IPS-15b (cell line): ENCODE measurements at regions not wholly inside any gene's neighbourhood (a gene's known extent, or its start where the extent isn't known, plus 50 kb on each side); places are given as distances from the start of the nearest gene placed in this dataset.
"Not testable (repeated sequence)": the region's sequence is repeated elsewhere in the genome, so short reads cannot be mapped to it uniquely, and the experiment has no call there.

Experiments
- H3K27me3 ChIP-seq: one replicate; pipeline ENCODE4 v1.6.1; 2013; ENCODE audit warnings: low read length; ENCODE audit not compliant: control insufficient read depth, insufficient read depth
- H3K36me3 ChIP-seq: one replicate; pipeline ENCODE4 v1.6.1; 2013; ENCODE audit warnings: low read length; ENCODE audit not compliant: control insufficient read depth, insufficient read depth
- H3K4me1 ChIP-seq: one replicate; pipeline ENCODE4 v1.6.1; 2013; ENCODE audit warnings: mild to moderate bottlenecking, low read length; ENCODE audit not compliant: control insufficient read depth, insufficient read depth
- H3K4me3 ChIP-seq: one replicate; pipeline ENCODE4 v1.5.1; 2013; ENCODE audit warnings: low read depth, low read length
- H3K9ac ChIP-seq: one replicate; pipeline ENCODE4 v1.6.1; 2013; ENCODE audit warnings: low read depth, mild to moderate bottlenecking, low read length
- H3K9me3 ChIP-seq: one replicate; pipeline ENCODE4 v1.6.1; 2013; ENCODE audit warnings: mild to moderate bottlenecking, low read length; ENCODE audit not compliant: control insufficient read depth, insufficient read depth

DNA sequence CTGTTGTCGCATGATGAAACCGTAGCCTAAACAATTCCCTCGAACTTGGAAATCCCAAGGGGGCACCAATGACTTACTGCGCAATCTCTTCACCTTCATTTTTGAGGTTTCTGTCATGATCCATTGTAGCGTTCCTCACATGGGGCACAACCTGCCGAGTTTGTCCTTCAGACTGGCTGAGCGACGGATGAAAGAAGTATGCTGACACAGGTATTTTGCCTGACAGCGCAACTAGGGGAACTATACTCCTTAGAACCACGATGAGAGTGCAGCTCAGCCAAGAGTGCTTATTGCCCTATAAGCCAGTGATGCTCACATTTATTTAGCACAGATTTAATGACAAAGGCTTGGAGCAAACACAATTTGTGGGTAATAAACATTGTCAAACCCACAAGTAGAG lies 106.3 kb upstream of the ZNF267 start:
- H3K36me3 ChIP-seq, result no peaks in the 10 kb centered on the region
- no peak overlapping the region for H3K9ac ChIP-seq
- peaks cover 20% of the 10 kb centered on the region for H3K9me3 ChIP-seq
- H3K27me3 ChIP-seq, result no peaks in the 10 kb centered on the region
- no peak overlapping the region for H3K4me3 ChIP-seq
- no peaks in the 10 kb centered on the region for H3K4me1 ChIP-seq

DNA sequence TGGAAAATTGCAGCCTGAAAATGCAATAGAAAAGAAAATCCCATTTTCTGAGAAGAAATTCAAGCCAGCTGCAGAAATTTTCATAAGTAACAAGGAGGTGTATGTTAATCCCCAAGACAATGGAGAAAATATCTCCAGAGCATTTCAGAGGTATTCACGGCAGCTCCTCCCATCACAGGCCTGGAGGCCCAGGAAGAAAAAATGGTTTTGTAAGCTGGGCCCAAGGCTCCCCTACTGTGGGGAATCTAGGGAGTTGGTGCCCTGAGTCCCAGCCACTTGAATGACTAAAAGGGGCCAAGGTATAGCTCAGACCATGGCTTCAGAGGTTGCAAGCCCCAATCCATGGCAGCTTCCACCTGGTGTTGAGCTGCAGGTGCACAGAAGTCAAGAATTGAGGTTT lies 93.3 kb upstream of the ZNF267 start:
- Histone ChIP-seq H3K4me1 (no peaks in the 10 kb centered on the region), H3K9ac (no peak overlapping the region), H3K36me3 (peaks cover 2% of the 10 kb centered on the region), H3K9me3 (peaks cover 5% of the 10 kb centered on the region), H3K27me3 (no peaks in the 10 kb centered on the region), H3K4me3 (no peak overlapping the region)

DNA sequence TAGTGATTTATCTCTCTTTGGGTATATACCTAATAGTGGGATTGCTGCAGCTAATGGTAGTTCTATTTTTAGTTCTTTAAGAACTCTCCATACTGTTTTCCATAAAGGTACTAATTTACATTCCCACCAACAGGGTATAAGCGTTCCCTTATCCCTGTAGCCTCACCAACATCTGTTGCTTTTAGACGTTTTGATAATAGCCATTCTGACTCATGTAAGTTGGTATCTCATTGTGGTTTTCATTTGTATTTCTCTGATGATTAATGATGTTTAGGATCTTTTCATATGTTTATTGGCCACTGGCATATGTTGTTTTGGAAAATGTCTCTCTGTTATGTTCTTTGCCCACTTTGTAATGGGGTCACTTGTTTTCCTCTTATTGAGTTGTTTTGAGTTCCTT lies 88.5 kb upstream of the ZNF267 start:
- no peak overlapping the region for H3K9ac ChIP-seq
- H3K27me3 ChIP-seq, result no peaks in the 10 kb centered on the region
- H3K4me3 ChIP-seq, result no peak overlapping the region
- H3K4me1 ChIP-seq, result no peaks in the 10 kb centered on the region
- H3K36me3 ChIP-seq, result peaks cover 2% of the 10 kb centered on the region
- peaks cover 9% of the 10 kb centered on the region for H3K9me3 ChIP-seq

DNA sequence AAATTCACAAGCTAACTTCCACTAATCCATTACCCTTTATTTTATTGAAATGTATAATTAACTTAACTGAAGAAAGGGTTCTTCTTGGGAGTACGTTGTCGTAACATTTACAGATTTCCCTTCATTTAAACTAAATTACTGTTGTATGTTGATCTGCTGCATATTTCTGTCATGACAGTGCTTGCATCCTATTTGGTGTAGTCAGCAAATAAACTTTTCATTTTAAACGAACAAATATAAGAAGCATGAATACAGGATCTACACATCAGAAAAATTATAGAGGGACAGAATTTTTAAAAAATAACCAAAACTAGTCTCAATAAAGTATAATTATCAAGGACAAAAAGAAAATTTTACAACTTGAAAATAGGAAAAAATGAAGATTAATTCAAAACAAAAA lies 66.5 kb upstream of the ZNF267 start:
- no peaks in the 10 kb centered on the region for H3K36me3 ChIP-seq
- no peak overlapping the region for H3K9ac ChIP-seq
- no peaks in the 10 kb centered on the region for H3K27me3 ChIP-seq
- no peaks in the 10 kb centered on the region for H3K9me3 ChIP-seq
- no peak overlapping the region for H3K4me3 ChIP-seq
- H3K4me1 ChIP-seq, result no peaks in the 10 kb centered on the region

DNA sequence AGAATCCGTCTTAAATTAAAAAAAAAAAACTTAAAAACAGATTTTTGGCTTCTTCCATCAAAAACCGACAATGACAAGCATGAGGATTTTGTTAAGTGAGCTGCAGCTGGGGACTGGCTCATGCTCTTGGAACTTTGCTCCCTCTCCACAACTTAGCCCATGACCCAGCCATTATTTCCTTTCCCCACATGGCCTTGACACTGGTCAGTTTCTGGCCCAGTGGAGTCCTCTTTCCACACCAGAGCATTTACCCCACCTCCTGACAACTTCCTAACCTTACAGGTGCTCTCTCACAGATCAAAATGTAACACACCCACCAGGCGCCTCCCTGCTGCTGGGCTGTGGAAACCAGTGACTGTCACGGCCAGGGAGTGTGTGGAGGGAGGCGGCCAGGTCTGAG lies 62.7 kb upstream of the ZNF267 start:
- no peak overlapping the region for H3K4me3 ChIP-seq
- H3K27me3 ChIP-seq, result no peaks in the 10 kb centered on the region
- H3K4me1 ChIP-seq, result no peaks in the 10 kb centered on the region
- H3K36me3 ChIP-seq, result no peaks in the 10 kb centered on the region
- H3K9ac ChIP-seq, result no peak overlapping the region
- no peaks in the 10 kb centered on the region for H3K9me3 ChIP-seq

DNA sequence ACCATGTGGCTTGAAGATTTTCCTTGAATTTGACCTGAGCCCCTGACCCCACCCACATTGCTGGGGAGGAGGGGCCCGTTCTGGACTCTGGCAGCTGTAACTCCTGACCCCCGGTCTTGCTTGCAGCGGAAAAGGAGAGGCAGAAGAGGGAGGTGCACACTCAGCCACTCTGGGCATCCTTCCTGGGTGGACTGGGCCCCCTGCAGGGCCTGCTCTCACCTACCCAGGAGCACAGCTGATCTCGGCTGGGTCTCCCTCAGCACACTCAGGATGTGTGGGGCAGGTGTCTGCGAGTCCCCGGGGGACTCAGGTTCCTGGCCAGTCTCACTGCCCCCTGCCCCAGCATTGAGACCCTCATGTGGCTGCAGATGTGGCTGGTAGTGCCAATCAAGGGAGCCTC lies 57.5 kb upstream of the ZNF267 start:
- not testable (repeated sequence) for H3K36me3 ChIP-seq, H3K9me3 ChIP-seq, H3K4me3 ChIP-seq, H3K9ac ChIP-seq, H3K4me1 ChIP-seq, H3K27me3 ChIP-seq

DNA sequence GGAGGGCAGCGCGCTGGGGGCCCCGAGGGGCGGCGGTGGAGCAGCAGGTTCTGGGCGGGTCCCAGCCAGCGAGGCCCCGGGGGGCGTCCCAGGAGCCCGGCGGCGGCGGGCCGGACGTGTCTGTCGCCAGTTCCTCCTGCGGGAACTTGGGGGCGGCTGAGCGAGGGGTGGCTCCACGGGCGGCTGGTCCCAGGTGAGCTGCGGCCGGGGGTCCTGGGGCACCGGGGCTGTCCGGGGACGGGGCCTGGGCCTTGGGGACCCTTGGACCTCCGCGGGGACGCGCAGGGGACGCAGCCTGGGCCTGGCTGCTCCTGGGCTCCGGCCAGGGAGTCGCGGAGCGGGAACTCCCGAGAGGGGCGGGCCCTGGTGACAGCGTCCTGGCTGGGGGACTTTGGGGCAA lies 54.2 kb upstream of the ZNF267 start:
- H3K4me1 ChIP-seq, result no peaks in the 10 kb centered on the region
- no peak overlapping the region for H3K4me3 ChIP-seq
- H3K9me3 ChIP-seq, result peaks cover 11% of the 10 kb centered on the region
- H3K36me3 ChIP-seq, result no peaks in the 10 kb centered on the region
- H3K9ac ChIP-seq, result no peak overlapping the region
- H3K27me3 ChIP-seq, result no peaks in the 10 kb centered on the region

DNA sequence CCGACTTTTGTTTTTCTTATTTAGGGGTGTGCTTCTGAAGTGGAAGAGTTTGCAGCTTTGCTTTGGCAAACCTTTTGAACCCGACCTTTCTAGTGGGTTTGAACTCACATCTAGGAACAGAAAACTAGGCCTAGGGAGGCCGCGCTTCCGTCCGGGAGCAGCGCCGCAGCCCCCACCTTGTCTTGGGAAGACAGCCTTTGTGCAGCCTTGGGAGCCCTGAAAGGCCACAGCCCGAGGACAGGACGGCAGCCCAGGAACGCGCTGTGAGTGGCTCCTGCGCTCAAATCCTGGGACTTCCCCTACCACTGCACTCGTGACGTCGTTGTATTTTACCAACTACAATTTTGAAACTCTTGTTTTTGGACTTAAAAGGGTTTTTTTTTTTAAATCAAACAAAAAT lies 53.7 kb upstream of the ZNF267 start:
- Histone ChIP-seq H3K9me3 (peaks cover 15% of the 10 kb centered on the region), H3K9ac (no peak overlapping the region), H3K27me3 (no peaks in the 10 kb centered on the region), H3K36me3 (no peaks in the 10 kb centered on the region), H3K4me1 (no peaks in the 10 kb centered on the region), H3K4me3 (no peak overlapping the region)
